CD4-positive, alpha-beta T cell treated with Interleukin-17A for 4 hours (primary cell): ENCODE measurements at regions not wholly inside any gene's neighbourhood (a gene's known extent, or its start where the extent isn't known, plus 50 kb on each side); places are given as distances from the start of the nearest gene placed in this dataset.
"Not testable (repeated sequence)": the region's sequence is repeated elsewhere in the genome, so short reads cannot be mapped to it uniquely, and the experiment has no call there.

Experiments used
- DNase-seq: peaks from one replicate; pipeline ENCODE4 v3.0.0-alpha.2; 2020; ENCODE audit warnings: mixed read lengths

DNA sequence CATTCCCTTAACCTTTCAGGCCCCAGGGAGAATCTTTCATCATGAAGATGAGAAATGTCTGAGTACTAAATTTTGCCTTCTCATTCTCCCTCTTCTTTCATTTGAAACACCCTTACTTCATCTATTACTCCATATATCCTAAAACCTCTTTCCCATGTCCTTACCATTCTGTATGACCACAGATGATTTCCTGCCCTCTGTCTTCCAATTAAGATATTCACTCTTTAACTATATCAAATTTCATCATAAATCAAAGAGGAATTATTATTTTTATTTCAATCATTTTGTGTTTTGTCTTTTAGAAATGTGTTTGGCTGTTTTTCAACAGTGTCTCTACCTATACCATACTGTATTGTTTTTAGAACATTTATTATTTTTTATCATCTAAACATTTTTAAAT lies 964.9 kb upstream of the KLHL29 start:
- DNase-seq: no peak

DNA sequence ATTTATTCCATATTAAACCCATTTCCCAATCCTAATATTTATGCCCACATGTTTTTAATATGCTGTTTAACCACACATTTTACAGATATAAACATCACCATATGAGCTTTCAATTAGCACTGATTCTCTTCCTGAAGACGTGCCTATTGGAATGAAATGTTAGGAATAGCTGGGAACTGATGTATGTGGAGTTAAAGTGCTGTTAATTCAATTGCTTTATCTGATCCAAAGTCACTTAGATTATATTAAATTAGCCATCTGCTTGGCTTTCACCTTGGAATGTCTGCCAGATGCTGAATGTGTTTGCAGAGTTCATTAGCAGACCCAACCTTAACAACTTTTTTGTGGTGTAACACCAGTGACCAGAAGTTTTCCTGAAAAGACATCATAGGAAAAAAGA lies 942.9 kb upstream of the KLHL29 start:
- no peak for DNase-seq

DNA sequence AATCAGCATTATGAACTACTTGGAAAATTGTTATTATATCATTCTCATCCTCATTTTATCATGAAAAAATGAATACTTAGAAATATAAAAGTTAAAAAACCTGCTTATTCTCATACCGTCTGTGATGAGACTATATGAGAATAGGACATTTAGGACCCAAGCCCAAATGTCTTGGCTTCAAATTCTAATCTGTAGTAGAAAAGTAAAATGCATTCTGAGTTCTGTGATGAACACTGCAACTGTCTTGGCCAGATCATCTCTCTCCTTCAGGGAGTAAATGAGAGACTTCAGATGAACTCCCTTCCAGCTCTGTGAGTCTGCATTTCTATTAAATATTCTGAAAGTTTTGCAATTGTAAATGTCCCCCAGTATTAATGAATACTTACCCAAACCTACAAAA lies 940.7 kb upstream of the KLHL29 start:
- DNase-seq: no peak

DNA sequence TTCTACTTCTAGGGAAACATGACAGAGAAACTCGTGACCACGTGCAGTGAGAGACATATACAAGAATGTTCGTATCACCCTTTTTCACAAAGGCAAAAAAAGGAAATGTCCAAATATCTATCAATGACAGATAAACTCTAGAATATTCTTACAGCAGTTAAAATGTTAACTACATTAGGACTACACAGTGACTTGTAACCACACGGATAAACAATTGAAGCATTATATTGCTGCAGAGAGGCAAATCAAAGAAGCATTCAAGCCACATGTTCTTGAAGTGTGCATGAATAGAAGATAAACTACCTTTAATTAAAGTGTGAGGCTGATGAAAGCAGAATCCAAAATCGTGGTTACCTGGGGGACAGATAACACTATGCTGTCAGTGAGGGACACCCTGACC lies 935.3 kb upstream of the KLHL29 start:
- DNase-seq: no peak

DNA sequence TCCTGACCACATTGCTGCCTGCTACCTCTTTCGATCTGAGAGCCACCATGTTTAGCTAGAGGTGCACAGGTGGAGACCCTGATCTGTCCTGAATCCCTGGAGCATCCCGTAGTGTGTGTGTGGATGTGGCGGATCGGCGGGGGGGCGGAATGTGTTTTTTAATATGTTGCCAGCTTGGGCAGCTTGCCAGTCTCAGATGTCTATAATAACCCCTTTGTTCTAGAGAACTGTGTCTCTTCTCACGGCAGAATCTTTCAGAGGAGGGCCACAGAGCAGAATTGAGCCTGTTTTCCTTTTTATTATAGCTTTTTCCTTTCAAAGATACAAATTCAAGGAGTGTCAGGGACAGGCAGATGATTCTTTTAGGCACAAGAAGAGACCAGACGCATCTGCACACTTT lies 934.1 kb upstream of the KLHL29 start:
- DNase-seq: no peak

DNA sequence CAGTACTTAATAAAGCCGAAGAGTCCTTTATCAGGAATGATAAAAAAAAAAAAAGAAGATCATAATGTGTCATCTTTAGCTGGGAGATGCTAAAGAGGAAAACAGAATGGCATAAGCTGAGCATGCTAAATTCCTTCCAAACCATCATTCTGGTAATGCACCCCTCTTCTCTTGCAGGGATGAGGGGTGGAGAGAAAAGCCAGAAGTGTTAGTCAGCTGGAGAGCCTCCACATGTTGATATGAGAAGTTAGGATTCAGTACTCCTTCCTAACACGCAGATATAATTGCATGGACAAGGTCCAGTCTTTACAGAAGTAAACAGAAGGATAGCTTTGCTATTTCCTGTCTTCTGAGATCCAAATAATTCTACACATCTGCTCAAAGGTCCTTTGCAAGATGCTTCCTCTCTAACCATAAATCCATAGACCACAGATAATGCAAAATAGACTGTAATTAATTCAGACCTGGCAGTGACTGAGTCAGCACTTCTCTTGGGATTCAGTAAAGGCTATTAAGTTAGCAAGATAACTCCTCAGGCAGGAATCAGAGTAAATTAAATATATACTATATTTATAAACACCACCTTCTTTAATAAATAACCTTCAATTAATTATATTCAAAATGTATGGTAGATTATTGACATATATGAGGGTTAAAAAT lies 930.0 kb upstream of the KLHL29 start:
- DNase-seq: no peak

DNA sequence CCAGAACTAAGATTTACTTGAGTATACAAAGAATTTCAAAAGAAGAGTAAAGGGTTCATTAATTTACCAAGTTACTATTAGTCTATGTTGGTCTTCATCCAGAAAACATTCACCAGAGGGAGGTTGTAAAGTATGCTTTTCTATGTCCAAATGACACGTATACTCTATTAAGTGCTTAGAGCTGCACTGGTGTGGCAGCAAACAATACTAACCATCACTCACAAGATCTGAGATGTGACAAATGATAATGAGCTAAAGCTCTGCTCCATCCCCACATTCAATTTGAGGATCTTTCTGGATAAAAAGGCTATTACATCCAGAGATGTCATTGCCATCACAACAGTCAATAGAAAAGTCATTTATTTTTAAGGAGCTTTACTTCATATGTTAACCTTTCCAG lies 926.5 kb upstream of the KLHL29 start:
- no peak for DNase-seq

DNA sequence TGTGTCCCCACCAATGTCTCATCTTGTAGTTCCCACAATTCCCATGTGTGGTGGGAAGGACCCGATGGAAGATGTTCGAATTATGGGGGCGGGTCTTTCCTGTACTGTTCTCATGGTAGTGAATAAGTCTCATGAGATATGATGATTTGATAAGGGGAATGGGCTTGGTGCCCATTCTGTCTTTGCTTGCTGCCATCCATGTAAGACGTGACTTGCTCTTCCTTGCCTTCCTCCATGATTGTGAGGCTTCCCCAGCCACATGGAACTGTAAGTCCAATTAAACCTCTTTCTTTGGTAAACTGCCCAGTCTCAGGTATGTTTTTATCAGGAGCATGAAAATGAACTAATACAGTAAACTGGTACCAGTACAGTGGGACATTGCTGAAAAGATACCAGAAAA lies 909.9 kb upstream of the KLHL29 start:
- not testable (repeated sequence) for DNase-seq

DNA sequence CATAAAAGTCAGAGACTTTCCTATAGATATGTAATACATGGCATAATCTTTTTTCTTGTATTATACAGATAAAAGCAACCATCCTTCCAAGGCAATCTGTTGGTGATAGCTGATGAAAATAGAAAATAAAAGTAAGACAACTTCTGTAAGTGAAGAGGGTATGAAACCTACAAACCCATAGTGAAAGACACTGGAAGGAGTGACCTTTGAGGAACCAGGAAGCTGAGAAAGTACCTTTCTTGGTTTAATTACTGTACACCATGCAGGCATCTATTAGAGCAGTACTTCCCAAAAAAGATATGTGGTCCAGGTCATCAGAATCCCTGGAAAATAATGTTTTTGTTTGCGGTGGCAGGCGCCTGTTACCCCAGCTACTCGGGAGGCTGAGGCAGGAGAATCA lies 906.6 kb upstream of the KLHL29 start:
- no peak for DNase-seq

DNA sequence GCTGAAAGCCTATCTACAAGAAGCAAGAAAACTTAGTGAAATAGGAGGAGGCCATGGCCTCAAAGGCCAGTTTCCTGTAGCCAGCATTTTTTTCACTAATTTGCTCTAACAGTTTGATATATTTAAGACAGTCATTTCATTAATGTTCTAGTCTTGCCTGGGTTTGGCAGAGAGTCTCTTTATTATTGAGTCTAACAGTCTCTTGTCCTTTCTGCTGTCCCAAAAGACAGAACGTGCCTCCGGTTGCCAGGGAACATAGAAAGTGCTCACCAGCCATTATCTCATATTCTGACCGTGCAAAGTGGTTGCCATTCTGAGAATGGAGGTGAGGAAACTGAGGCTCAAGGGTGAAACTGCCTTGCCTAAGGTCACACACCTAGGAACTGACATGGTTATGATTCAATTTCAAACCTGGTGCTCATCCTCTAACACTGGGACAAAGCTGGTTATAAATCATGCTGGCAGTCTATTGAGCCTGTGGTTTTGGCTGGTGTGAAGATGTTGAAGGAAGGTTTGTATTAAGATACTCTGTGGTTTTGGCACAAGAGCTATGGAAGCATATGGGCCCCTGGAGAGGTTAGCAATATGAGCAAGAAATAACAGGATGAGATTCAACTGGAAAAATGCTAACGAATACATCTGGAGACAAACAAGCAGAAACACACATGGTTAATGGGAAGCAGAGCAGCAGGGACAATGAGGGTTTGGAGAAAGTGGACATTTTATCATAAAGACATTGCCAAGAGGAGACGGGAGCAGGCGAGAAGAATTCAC lies 903.3 kb upstream of the KLHL29 start:
- DNase-seq: no peak

DNA sequence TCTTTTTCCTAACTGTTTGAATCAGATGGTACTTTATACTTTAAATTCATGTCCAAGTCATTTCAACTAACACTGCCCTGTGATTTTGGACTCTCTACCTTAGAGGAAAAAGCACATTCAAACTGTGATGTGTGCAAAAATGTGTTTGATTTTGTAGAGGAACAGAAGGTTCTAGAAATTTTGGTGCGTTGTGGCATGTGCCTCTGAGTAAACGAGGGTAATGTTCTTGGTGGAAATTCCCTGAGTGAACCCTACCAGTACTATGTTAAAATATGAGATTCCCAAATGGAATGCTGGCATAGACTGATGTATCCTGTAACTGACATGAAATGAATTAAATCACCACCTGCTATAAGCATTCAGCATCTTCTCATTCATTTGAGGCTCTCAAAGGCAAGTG lies 901.9 kb upstream of the KLHL29 start:
- no peak for DNase-seq

DNA sequence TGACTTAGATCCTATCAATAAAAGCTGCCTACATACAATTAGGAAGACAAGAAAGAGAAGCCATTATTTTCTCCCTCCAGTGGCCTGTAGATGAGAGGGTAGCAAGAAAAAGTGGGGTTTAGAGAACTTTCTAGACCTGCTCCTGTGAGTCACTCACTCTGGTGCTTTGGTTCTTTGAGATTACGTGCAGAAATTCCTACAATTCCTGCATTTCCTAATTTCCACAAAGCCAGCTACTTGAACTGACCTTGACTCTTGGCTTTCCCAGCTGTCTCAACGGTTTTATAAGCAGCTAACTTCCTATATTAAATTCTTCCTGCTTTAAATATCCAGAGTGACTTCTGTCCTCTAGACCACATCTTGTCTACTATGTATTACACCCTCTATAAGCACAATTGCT lies 899.5 kb upstream of the KLHL29 start:
- DNase-seq: no peak

DNA sequence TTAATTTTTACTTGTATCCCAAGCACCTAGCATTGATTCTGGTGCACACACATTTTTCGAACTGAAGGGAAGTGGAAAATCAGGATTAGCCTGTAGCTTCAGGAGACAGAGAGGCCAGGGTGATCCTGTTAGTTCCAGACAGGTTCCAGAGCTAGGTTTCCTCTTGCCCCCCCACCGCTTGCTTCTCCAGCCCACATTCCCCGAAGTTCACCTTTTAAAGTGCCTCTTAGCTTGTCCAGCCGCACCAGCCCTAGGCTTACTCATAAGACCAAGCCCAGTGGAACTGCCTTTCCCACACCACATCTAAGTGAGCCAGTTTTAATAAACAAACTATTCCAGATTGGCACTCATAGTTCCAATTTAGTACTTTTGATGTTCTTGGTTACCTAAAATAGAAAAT lies 898.6 kb upstream of the KLHL29 start:
- DNase-seq: no peak

DNA sequence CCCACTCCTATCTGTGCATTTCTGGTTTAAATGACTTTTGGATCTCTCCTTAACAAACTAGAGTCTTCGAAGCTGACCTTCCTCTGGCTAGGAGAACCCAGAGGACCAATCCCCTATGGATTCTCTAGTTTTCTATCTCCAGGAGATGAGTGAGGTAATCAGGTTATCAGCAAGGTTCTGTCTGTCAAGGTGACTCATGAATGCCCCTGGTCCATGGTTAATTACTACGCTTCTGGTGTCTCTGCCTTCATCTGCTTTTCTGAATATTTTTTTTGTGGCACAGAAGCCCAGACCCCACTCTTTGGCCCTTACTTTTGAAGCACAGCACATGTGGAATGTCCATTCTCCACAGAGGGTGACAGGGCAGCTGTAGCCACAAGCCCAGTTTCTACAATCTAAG lies 897.9 kb upstream of the KLHL29 start:
- DNase-seq: no peak

DNA sequence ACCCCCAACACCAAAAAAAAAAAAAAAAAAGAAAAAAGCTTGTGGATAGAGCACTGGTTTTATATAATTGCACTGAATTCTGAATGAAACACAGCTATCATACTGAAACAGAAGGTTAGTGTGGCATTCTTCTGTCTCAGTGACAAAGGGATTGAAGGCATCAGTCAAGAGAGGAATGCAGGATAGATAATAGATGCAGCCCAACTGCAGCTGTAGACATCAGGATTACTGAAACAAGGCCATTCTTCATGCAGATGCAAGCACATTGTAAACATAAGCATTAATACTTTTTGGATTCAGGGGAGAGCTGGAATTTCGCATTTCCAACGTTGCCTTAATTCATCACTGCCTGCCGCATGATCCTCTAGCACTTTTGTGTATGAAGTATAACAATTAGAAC lies 897.4 kb upstream of the KLHL29 start:
- DNase-seq: no peak

DNA sequence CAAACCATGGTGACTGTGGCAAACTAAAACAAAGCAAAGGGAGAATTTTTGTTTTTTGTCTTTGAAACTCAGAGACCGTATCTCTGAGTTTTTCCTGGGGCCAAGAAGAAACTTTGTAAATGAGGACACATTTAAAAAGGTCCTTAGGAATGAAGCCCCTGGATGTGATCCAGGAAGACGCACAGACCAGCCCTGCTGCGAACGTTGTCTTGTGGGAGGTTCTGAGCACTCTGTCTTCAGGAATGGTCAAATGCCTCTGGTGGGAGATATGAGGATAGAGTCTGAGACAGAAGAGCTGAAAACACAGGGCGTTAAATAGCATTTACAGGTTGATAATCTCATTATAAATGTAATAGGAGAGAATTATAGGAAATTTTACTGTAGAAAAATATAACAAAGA lies 893.5 kb upstream of the KLHL29 start:
- DNase-seq: no peak

DNA sequence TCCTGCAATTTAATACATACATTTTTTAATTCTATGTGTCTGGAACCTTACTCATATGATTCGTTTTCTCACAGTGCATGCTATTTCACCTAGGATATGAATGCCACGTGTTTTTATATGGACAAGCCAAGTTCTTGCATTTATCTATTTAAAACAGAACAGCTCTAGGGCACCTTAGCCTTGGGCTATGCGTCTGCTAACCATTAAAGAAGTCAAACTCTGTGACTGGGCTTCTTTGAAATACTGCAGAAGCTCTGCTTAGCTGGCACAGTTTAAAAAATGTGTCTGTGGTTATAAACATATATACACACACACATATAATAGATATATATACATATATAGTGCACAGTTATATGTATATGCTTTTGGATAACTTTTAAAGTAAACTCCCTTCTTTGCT lies 890.8 kb upstream of the KLHL29 start:
- DNase-seq: no peak

DNA sequence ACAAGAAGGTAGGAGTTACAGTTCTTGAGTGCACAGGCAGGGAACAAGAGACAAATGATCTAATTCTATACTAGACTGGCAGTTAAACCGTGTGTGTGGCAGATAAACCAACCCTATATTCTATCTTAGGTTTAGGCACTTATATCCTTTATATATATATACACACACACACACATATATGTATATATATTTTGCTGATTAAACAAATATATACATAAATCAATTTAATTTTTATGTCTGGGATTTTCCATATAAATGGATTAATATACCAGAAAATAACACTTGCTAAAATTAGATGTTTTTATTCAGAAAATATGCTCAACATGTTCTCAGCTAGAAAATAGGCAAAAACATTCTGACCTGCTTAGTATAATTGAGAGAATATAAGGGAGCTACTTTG lies 887.9 kb upstream of the KLHL29 start:
- no peak for DNase-seq

DNA sequence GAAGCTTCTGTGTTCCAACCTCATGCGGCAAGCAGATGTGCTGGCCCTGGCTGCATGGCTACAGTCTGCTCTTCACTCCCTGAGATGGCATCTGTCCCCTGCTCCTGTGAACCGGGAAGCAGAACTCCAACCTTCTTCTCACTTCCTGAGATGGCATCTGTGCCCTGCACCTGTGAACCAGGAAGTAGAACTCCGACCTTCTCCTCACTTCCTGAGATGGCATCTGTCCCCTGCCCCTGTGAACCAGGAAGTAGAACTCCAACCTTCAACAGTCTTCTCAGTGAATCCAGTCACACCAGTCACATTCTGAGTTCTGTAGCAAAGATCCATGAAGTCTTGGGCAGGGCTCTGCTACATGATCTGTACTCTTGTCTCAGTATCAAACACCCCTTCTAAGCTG lies 887.2 kb upstream of the KLHL29 start:
- no peak for DNase-seq

DNA sequence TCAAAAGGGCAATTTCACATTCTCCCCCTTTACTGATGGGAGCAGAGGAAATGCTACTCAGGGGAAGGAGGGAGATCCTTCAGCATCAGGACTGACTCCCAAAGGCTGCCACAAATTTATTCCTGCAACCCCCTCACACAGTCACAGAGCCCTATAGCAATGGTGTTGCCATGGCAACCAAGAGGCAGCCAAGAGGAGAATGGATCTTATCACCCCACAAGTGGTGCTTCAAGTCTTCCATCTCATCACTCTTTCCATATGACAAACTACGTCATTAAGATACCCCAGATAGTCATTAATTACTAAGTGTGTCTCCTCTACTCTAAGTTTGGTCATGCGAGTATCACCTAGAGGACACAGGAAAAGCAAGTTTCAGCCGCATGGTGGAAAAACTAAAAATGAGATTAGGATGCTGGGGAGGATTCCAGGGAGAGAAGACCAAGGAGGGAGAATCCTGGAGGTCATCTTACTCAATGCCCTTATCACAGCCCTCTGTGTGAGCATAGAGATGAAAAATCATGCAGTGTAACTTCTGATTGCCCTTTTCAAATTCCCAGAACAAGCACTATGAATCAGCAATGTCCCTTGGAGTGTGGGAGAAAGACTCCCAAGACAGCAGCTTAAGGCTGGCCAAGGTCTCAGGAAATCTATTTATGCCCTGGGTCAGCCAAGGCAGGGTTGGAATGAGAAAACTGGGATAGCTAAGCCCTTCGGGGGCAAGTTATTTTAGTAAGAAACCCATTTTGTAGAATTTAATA lies 885.7 kb upstream of the KLHL29 start:
- DNase-seq: no peak

DNA sequence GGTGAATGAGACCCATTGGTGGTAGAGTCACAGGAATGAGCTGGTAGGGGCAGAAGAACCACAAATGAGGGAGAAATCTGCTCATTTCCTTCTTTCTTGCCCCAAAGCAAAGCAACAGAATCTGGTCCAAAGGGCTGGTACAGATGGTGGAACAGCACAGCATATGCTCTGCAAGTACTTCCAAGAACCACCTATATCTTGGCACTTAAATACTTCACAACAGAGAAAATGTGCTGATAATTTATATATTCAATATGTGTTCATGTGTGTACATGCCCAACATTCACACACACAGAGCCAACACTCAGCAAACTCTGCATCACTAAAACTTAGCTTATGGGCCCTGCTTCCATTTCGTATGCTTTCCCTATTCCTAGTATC lies 884.4 kb upstream of the KLHL29 start:
- no peak for DNase-seq

DNA sequence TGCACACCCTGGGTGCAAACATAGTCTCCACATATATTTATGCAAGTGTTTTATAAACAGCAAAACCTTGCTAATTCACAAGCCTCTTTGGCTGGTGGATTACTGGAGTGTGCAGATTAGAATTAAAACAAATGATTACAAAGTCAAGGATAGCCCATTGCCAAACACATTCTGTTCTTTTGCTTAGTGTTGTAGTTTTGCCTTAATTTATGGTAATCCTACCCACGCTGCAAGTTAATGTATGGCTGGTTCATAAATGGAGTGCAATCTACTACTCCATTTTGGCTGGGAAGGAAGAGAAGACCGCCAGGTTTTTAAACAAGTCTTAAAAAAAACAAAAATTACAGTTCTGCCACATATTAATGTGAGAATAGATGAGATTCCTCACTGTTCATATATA lies 883.1 kb upstream of the KLHL29 start:
- no peak for DNase-seq

DNA sequence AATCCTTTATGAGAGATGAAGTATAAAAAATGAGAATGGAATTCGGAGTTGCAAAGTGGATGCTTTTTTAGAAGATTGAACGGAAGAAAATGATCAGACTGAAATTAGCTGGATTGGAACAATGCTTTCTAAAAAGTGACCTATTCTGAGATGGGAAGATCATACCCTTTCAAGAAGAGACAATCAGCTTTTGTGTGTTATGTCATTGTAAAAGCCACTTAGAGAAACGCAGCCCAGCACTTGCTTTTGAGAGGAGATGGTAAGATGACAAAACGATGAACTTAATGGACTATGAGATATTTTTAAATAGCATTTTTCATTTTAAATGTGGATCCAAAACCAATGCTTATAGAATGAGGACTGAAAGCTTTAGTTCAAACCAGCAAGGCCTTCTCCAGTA lies 871.4 kb upstream of the KLHL29 start:
- no peak for DNase-seq

DNA sequence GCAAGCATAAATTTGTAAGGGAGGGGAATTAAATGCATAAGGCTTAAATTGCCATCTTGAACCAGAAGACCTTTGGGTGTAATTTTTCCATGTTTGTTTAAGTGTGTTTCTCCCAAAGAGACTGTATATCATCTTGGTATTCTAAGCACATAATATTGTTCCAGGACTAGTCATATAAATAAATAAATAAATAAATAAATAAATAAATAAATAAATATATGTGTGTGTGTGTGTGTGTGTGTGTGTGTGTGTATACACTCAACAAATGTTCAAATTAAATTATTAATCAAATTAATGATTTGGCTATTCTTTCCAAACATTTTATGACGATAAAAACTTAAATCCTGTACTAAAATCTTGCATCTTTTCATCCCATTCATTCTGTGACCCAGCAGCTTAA lies 867.8 kb upstream of the KLHL29 start:
- DNase-seq: no peak
